HEK293T (cell line): ENCODE measurements at regions not wholly inside any gene's neighbourhood (a gene's known extent, or its start where the extent isn't known, plus 50 kb on each side); places are given as distances from the start of the nearest gene placed in this dataset.

ENCODE experiments used
- CTCF ChIA-PET: fragments of 350-600 bp; formaldehyde crosslinking; extraction: SDS; loops from one replicate; lab custom pipeline; 2021; ENCODE audit warnings: antibody characterized with exemption, inconsistent platforms; lab: Yijun Ruan, JAX
- POLR2A ChIA-PET: fragments of 350-600 bp; formaldehyde crosslinking; extraction: SDS; loops from one replicate; lab custom pipeline; 2020; ENCODE audit warnings: antibody characterized with exemption, inconsistent platforms; lab: Yijun Ruan, JAX
- DNase-seq: peaks from one replicate; pipeline ENCODE4 v3.0.0; 2012; ENCODE audit warnings: mixed read lengths; ENCODE audit errors: extremely low spot score
- ARNT ChIP-seq: fragments of 450-650 bp; IDR thresholded peaks from 2 replicates; pipeline ENCODE4 v1.6.1; 2017; ENCODE audit warnings: mild to moderate bottlenecking
- BHLHE40 ChIP-seq: fragments of 450-650 bp; IDR thresholded peaks from 2 replicates; pipeline ENCODE4 v1.6.1; 2016; ENCODE audit warnings: mild to moderate bottlenecking, moderate library complexity, borderline replicate concordance
- CTBP1 ChIP-seq: fragments of 450-650 bp; IDR thresholded peaks from 2 replicates; pipeline ENCODE4 v1.6.1; 2016; ENCODE audit warnings: borderline replicate concordance
- ELF4 ChIP-seq: fragments of 450-650 bp; IDR thresholded peaks from 2 replicates; pipeline ENCODE4 v1.6.1; 2017; ENCODE audit warnings: antibody characterized with exemption
- FOXA1 ChIP-seq: fragments of 450-650 bp; IDR thresholded peaks from 2 replicates; pipeline ENCODE4 v1.6.1; 2016; ENCODE audit warnings: mild to moderate bottlenecking
- FOXK2 ChIP-seq: fragments of 450-650 bp; IDR thresholded peaks from 2 replicates; pipeline ENCODE4 v1.6.1; 2016; ENCODE audit warnings: mild to moderate bottlenecking
- FOXM1 ChIP-seq: fragments of 450-650 bp; IDR thresholded peaks from 2 replicates; pipeline ENCODE4 v1.6.1; 2017; ENCODE audit warnings: mild to moderate bottlenecking, borderline replicate concordance
- HDGF ChIP-seq: fragments of 450-650 bp; IDR thresholded peaks from 2 replicates; pipeline ENCODE4 v1.6.1; 2017; ENCODE audit warnings: antibody characterized with exemption, borderline replicate concordance
- L3MBTL2 ChIP-seq: fragments of 450-650 bp; conservative IDR thresholded peaks from 2 replicates; pipeline ENCODE4 v1.6.1; 2016; ENCODE audit warnings: mild to moderate bottlenecking
- LEF1 ChIP-seq: fragments of 450-650 bp; IDR thresholded peaks from 2 replicates; pipeline ENCODE4 v1.6.1; 2017; ENCODE audit warnings: mild to moderate bottlenecking, borderline replicate concordance
- NFRKB ChIP-seq: fragments of 450-650 bp; IDR thresholded peaks from 2 replicates; pipeline ENCODE4 v1.6.1; 2016; ENCODE audit warnings: mild to moderate bottlenecking, moderate library complexity
- PKNOX1 ChIP-seq: fragments of 450-650 bp; IDR thresholded peaks from 2 replicates; pipeline ENCODE4 v1.6.1; 2016
- SP1 ChIP-seq: fragments of 450-650 bp; IDR thresholded peaks from 2 replicates; pipeline ENCODE4 v1.6.1; 2017
- SUZ12 ChIP-seq: fragments of 450-650 bp; IDR thresholded peaks from 2 replicates; pipeline ENCODE4 v1.6.1; 2016; ENCODE audit warnings: mild to moderate bottlenecking
- TARDBP ChIP-seq: fragments of 450-650 bp; IDR thresholded peaks from 2 replicates; pipeline ENCODE4 v1.6.1; 2016
- ZNF384 ChIP-seq: fragments of 450-650 bp; IDR thresholded peaks from 2 replicates; pipeline ENCODE4 v1.6.1; 2016

GRCh38 chr5:33067291-33067690, 356.2 kb downstream of the NPR3 start:
- no peak for TF ChIP-seq FOXK2
- CTCF ChIA-PET: no interaction called here
- POLR2A ChIA-PET: no interaction called here
- no peak for DNase-seq

DNA sequence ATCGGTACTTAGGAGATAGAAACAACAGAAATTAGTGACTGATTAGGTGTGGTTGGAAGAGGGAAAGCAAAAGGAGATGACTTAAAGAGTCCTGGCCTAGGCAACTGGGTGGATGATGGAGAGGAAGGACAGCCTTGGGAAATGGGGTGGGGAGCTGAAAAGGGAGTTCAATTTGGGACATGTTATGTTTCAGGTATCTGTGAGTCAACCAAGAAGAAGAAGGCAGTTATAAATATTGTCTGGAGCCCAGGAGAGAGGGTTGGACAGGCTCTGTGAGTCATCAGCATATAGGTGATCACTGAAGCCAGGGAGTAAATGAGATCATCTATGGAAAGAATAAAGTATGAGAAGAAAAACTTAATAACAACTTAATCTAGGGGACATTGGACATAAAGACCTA, 357.7 kb downstream of the NPR3 start:
- no peak for TF ChIP-seq L3MBTL2
- TF ChIP-seq FOXA1: no peak
- no peak for TF ChIP-seq HDGF
- TF ChIP-seq CTBP1: no peak
- TF ChIP-seq BHLHE40: no peak
- no peak for TF ChIP-seq NFRKB
- no peak for TF ChIP-seq FOXM1
- no peak for TF ChIP-seq TARDBP
- TF ChIP-seq ELF4: no peak
- TF ChIP-seq SP1: no peak
- no peak for TF ChIP-seq LEF1
- TF ChIP-seq ARNT: no peak
- no peak for TF ChIP-seq ZNF384
- POLR2A ChIA-PET: no interaction called here
- CTCF ChIA-PET: no interaction called here
- DNase-seq: no peak

GRCh38 chr5:33072296-33072695, 361.2 kb downstream of the NPR3 start:
- ChIA-PET POLR2A (no interaction called here), CTCF (no interaction called here)
- no peak for DNase-seq
- TF ChIP-seq FOXK2 (no peak), CTBP1 (no peak), LEF1 (no peak), TARDBP (no peak), ZNF384 (no peak), HDGF (no peak), SUZ12 (no peak), ELF4 (no peak), L3MBTL2 (no peak), NFRKB (no peak), PKNOX1 (no peak)

- CTCF ChIA-PET: no interaction called here
- DNase-seq: no peak
- POLR2A ChIA-PET: no interaction called here
- no peak for TF ChIP-seq CTBP1
- TF ChIP-seq SUZ12: no peak
- no peak for TF ChIP-seq ARNT
- TF ChIP-seq LEF1: no peak
- TF ChIP-seq HDGF: no peak
- TF ChIP-seq ZNF384: no peak
- no peak for TF ChIP-seq L3MBTL2
These were observed 361.6 kb downstream of the NPR3 start for GRCh38 chr5:33072726-33073125.

DNA sequence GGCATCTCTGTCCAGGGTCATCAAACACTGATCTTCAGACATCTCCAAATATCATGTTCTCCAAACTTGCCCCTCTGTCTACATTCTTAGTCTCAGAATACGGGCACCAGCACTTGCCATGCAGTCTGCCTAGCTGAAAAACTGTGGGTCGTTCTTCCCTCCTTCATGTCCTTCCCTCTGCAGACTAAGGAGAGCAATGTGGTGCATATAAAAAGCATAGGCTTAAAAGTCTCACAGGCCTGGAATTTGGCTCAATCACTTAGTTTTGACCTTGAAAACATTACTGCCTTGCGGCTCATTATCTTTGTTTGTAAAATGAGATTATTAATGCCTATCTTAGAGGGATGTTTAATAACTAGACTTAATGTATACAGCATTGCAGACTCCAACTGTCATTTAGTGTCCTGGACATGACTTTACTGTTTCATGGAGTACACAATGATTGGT, 362.8 kb downstream of the NPR3 start:
- POLR2A ChIA-PET: no interaction called here
- TF ChIP-seq HDGF (no peak), ARNT (no peak), LEF1 (no peak), ZNF384 (no peak), BHLHE40 (no peak), L3MBTL2 (no peak), FOXM1 (no peak), FOXK2 (no peak), CTBP1 (no peak), FOXA1 (no peak), SUZ12 (no peak), PKNOX1 (no peak), SP1 (no peak), TARDBP (no peak), ELF4 (no peak)
- DNase-seq: no peak
- CTCF ChIA-PET: no interaction called here

DNA sequence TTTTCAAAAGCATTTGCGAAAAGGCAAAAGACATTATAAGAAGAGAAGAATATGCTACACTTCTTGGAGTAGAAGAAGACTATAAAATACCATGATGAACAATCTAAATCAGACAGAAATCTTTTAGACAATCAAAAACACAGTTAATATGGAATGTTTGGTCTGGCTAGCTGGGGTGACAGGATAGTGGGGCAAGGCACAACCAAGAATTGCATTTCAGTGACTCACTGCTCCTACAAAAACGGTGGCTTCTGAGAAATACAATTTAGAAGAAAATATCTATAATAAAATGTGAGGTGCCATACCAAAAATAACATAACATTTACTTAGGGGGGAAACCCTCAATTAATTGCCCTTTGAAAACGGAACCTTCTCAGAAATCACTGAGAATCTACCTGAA, 363.4 kb downstream of the NPR3 start:
- ChIA-PET CTCF (no interaction called here), POLR2A (no interaction called here)
- DNase-seq: no peak
- TF ChIP-seq PKNOX1 (no peak), ARNT (no peak), HDGF (no peak), ZNF384 (no peak), ELF4 (no peak), L3MBTL2 (no peak), TARDBP (no peak), BHLHE40 (no peak), FOXM1 (no peak), LEF1 (no peak), CTBP1 (no peak), SP1 (no peak), FOXK2 (no peak), NFRKB (no peak), FOXA1 (no peak), SUZ12 (no peak)

DNA sequence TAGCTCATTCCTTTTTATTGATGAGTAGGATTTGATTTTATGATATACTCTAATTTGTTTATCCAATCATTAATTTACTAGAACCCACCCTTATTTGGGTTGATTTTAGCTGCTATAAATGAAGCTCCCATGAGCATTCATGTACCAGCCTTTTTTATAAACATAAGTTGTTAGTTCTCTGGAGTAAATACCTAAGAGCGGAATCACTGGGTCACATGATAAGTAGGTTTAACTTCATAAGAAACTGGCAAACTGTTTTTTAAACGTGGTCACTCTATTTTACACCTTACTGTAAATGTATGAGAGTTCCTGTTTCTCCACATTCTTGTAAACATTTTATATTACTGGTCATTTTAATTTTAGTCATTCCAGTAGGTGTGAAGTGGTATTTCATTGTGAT, 364.6 kb downstream of the NPR3 start:
- ChIA-PET POLR2A (no interaction called here), CTCF (no interaction called here)
- DNase-seq: no peak
- TF ChIP-seq FOXA1 (no peak), BHLHE40 (no peak), LEF1 (no peak), SP1 (no peak), ARNT (no peak), NFRKB (no peak), L3MBTL2 (no peak), TARDBP (no peak), FOXK2 (no peak), ELF4 (no peak), HDGF (no peak), FOXM1 (no peak), ZNF384 (no peak), SUZ12 (no peak), PKNOX1 (no peak), CTBP1 (no peak)
